SIG-M5 treated with dmso at 0.1 percent for 504 hours (cell line): ENCODE measurements at regions not wholly inside any gene's neighbourhood (a gene's known extent, or its start where the extent isn't known, plus 50 kb on each side); places are given as distances from the start of the nearest gene placed in this dataset.
"Not testable (repeated sequence)": the region's sequence is repeated elsewhere in the genome, so short reads cannot be mapped to it uniquely, and the experiment has no call there.

ENCODE experiments used
- DNase-seq: peaks from one replicate; lab custom pipeline; 2025; ENCODE audit not compliant: unreplicated experiment; lab: John Stamatoyannopoulos, UW

DNA sequence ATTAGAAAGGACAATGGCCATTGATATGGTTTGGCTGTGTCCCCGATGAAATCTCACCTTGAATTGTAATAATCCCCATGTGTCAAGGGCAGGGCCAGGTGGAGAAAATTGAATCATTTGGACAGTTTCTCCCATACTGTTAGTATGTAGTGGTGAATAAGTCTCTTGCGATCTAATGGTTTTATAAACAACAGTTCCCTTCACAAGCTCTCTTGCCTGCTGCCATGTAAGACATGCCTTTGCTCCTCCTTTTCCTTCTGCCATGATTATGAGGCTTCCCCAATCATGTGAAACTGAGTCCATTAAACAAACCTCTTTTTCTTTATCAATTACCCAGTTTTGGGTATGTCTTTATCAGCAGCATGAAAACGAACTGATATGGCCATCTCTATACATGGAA is 302.7 kb downstream of the SFMBT2 start:
- DNase-seq = no peak

DNA sequence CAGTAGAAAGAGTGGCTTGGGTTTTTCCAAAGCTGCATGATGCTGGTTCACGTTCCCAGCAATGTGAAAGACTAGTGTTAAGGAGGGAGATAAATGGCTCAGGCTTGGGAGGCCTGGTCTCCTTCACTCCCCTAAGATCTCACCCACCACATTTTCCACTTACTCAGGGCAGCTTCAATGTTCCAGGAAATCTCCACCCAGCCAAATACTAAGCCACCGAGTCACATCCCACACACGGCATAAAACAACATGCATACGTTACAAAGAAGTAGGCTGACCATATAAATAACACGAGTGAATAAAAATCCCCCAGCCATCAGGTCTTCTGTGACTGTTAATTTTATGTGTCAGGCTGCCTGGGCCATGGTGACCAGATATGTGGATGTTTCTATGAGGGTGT is 303.5 kb downstream of the SFMBT2 start:
- no peak for DNase-seq

GRCh38 chr10:7104379-7104778 is 306.5 kb downstream of the SFMBT2 start:
- DNase-seq = not testable (repeated sequence)

GRCh38 chr10:7102557-7103349 is 308.1 kb downstream of the SFMBT2 start:
- DNase-seq = no peak

DNA sequence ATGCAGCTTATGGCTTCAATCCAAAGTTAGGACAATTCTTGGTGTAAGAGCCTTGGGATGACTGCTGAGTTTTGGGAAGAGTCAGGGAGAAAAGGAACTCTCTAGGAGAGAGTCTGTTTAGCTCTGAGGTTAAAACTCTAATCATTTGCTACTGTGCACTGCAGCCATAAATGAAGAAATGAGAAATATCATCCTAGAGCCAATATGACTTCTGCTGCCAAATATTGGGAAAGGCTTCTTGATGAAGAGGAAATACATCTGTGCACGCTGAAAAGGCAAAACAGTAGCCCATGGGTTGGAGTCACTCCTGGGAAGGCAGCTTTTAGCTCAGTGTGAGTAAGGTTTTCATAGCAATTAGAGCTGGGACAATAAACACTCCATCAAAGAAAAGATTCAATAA is 308.8 kb downstream of the SFMBT2 start:
- no peak for DNase-seq

DNA sequence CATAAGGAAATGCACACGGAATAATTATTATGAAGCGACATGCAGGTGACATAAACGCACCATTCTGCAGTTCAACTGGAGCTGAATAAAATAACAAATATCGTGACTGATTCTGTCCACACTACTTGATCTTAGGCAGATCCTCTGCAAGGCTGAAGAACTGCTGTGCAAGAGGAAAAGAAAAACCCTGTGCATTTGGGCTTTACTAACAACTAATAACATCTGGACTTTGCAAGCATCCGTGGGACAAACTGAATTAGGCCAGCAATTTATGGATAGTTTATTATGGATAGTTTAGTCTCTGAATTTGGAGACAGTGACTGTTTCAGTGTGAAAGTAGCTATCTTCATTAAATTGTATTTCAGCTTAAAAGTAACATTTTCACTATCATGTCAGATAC is 309.4 kb downstream of the SFMBT2 start:
- no peak for DNase-seq

GRCh38 chr10:7100032-7100702 is 310.7 kb downstream of the SFMBT2 start:
- no peak for DNase-seq

DNA sequence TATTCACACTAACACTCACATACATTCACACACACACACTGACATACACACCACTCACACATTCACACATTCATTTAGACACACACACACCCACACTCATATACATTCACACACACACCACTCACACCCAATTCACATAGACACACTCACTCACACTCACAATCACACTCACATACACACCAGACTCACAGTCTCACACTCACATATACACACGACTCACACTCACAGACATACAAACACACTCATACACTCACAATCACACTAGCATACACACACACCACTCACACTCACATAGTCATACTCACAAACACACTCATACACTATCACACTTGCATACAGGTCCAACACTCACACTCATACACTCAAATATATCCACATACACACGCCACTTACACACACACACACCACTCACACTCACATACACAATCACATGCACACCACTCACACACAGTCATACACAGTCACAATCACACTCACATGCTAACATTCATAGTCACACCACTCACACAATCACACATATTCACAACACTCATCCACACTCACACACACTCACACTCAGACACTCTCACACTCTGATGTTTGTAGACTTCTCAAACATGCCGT is 312.6 kb downstream of the SFMBT2 start:
- DNase-seq = no peak

DNA sequence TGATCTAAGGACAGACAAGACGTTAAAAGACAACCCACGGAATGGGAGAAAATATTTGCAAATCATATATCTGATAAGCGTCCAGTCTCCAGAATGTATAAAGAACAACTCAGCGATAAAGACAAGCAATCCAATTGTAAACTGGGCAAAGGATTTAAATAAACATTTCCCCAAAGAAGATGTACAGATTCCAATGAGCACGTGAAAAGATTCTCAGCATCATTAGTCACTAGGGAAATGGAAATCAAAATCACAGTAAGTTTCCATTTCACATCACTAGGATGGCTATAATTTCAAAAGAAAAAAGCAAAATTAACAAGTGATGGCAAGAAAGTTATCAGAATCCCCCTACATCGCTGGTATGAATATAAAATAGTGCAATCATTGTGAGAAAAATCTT is 316.1 kb downstream of the SFMBT2 start:
- no peak for DNase-seq

GRCh38 chr10:7093368-7093767 is 317.5 kb downstream of the SFMBT2 start:
- DNase-seq = no peak

GRCh38 chr10:7092603-7093002 is 318.2 kb downstream of the SFMBT2 start:
- DNase-seq = no peak

- DNase-seq = no peak
Observed at GRCh38 chr10:7090529-7090928, 320.3 kb downstream of the SFMBT2 start.

DNA sequence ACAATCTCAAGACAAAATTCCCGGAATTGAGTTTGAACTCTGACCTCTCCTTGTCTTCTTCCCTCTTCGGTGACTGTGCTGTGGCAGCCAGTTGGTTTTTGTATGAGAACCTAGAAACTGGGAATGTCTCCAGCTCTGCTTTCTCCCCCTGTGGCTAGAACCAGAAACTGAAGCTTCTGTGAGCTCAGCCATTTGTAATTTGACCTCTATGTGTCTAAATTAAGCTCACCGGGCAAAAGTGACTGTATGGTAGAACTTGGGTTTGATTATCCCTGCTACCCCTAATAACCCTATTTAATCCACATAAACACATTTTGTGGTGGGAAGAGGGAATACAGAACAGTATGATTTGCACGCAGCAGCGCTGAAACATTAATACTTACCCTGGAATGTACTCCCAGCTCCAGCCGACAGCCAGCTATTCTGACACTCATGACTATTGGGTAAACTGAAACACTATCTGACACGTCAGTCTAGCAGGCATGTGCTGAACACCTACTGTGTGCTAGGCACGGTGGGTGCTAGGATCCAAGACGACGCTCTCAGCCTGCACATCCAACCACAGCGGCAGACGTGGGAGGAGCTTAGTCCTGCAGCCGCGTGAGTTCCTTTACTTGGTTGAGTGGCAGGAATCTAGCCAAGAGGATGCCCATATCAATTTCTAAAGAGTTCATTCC is 324.8 kb downstream of the SFMBT2 start:
- peak; percentile 24 for DNase-seq

GRCh38 chr10:7085147-7085912 is 325.5 kb downstream of the SFMBT2 start:
- DNase-seq = peak; percentile 91

DNA sequence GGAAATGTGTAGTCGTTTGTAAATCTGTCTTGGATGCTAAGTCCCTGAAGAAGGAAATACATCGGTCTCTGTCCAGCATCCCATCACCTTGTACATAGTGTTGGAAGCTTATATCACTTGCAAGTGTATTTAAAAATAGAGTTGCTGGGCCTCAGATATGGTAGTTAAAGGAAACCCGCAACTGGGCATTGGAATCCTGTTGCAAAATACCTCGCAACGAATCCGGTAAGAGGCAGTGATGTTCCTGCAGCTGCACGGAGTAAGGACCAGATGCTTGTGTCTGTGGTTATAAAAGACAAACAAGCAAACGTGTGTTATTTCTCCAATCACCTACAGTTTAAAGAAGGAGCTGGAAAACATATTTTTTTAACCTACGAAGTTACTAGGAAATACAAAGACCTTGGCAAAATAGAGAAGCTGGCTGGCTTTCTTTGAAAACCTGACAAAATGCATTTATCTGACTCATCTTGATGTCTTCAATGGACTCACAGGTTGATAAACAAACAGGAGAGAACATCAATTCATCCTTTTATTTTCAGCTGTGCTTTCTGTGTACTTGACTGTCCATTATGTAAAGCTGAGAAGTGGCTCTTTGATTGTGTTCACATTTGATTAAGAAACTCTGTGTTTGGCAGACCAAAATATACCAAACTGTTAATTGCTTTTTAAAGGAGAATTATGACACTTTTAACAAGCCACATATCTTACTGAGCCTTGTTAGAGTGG is 326.4 kb downstream of the SFMBT2 start:
- peak; percentile 95 for DNase-seq

DNA sequence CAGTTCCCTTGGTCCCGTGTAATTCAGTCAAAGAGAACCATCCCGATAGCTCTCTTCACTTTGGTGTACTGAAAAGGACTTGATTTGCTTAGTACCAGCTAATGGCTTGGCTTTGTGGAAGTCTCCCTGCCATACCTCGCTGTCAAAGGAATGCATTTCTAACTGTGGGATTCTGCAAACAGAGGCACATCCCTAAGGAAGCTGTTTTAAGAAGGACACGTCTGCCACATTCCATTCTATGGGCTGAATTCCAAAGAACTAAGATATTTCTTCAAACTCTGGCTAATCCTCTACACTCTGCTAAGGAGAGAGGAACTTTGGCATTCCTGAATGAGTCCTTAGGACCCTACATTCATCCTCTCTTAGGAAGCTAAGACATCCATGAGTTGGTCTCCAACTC is 327.9 kb downstream of the SFMBT2 start:
- no peak for DNase-seq

GRCh38 chr10:7077880-7078279 is 333.0 kb downstream of the SFMBT2 start:
- DNase-seq = no peak

DNA sequence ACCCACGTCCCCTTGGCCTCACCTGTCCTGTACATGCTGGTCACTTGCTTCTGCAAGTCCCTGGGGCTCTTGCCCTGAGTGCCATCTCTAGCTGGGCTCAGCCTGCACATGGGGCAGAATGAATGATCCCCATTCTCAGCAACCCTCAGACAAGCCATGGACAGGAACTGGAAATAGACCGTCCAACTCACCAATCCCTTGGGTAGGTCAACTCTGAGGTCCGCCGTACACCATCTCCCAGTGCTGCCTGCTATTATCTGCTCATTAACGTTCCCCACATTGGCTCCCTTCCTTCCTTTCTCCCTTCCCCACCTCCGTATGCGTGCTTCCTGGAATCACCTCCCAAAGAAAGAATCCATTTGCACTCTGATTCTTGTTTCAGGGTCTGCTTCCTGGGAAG is 335.0 kb downstream of the SFMBT2 start:
- no peak for DNase-seq

DNA sequence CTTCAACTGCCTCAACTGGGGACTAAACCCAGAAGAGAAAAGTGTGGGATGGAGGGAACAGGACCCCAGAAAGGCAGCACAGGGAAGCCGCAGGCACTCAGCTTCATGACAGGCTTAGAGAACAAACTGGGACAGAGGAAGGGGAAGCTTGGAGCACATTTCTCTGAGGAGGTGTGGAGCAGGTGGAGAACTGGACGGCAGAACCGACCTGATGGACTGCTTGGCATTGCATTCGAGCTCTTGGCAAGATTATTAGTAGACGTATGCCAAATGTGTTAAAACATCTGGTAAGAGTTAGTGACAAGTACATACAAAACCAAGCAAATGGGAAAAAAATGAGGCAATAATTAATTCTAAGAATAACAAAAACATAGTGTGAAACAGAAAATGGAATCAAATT is 335.7 kb downstream of the SFMBT2 start:
- DNase-seq = no peak

DNA sequence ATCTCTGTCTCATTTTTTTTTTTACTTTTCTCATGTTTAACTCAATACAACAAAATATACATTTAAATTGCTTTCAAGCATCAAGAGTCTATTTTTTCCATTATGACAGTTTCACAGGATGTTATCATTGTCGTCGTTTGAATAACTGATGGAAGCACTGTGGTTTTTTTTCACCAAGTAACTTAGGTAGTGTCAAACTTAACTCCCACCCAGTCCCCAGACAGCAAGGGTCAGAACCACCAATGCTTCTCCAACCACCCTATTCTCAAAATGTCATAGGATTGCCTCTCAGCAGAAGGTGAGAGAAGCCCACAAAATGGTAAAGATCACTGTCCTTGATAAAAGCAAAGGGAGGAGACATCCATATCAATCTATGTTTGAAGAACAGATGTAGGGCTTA is 339.4 kb downstream of the SFMBT2 start:
- DNase-seq = no peak
